GM18873 (cell line): ENCODE measurements at regions not wholly inside any gene's neighbourhood (a gene's known extent, or its start where the extent isn't known, plus 50 kb on each side); places are given as distances from the start of the nearest gene placed in this dataset.
A peak's percentile ranks its signal among the peaks of the same experiment; 100 is the strongest.

ENCODE experiments used
- ATAC-seq: cut with Tn5 transposase; IDR thresholded peaks from one replicate; pipeline ENCODE4 v1.9.1; 2021; ENCODE audit warnings: mild to moderate bottlenecking, moderate library complexity, moderate number of reproducible peaks; ENCODE audit not compliant: unreplicated experiment, low FRiP score

DNA sequence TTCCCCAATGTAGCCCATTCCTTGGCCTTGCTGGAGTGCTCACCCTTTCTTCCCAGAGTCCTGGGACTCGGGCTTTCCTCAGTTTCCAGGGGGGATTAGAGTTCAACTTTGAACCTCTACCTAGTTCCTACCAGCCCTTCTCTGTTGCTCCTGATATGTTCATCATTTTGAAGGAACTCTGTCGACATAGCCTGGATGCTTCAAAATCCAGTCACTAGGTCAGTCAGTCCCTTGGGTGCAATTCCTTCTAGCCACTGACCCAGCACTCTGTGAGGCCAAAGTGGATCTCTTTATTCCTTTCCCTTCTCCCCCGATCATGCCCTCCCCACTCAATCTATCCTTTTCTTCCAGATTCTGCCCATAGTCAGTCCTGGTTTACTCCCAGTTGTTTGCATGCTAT is 72.3 kb upstream of the TMCC3 start:
- no peak for ATAC-seq

DNA sequence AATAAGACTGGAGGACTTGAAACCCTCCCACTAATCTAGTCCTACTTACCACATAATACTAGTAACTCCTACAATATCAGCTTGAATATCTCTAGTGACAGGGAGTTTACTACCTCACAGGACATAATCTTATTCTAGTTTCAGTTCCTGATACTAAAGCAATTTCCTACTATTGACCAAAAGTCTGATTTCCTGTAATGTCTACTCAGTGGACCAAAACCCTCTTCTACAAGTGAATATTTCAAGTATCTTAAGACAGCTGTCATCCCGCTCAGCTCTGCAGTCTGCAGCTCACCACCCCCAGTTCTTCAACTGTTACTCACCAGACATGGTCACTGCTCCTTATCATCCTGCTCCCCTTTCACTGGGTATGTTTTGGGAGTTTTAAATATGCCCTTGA is 70.8 kb upstream of the TMCC3 start:
- ATAC-seq, result peak; percentile 82

DNA sequence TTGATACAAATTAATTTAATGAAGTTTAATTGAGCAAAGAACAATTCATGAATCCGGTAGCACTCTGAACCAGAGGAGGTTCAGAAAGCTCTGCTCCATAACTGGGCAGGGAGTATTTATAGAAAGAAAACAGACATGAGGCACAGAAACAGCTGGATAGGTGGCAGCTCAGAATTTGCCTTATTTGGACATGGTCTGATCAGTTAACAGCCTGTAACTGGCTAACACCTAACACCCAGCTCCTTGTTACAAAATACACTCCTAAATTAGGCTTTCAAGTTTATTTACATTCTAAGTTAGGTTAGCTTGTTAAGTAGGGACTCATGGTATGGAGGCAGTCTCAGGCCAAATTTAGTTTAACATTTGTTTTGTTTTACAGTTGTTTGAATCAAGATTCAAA is 67.8 kb upstream of the TMCC3 start:
- ATAC-seq, result no peak

DNA sequence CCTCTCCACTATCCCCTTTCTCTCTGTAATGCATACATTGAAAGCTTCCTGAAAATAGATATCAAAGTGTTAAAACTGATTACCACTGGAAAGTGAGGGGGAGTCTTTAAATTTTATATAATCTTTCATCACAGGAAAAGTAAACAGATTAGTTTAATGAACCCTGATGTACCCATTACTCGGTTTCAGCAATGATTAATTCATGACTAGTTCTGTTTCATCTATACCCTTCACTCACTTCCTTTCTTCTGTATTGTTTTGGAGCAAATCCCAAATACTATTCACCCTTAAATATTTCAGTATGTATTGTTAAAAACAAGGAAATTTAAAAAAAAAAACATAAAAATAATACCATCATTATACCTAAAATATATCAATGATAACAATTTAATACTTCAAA is 67.3 kb upstream of the TMCC3 start:
- no peak for ATAC-seq

DNA sequence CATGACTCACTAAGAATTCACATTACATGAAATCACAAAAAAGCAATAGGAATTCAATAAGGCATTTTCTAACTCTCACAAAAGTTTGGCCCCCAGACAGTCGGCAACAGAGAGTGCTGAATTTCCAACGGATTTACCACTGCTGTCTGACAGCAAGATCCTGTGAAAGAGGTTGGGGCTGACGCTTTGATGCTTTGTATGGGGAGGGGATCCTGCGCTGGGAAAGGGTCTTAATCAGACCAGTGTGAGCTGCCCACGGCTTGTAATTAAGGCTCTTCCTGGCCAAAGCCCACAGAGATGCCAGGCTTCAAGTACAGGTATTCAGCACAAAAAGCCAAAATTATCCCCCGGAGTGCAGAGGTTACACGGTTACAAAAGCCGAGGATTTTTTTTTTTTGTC is 66.8 kb upstream of the TMCC3 start:
- ATAC-seq, result no peak

DNA sequence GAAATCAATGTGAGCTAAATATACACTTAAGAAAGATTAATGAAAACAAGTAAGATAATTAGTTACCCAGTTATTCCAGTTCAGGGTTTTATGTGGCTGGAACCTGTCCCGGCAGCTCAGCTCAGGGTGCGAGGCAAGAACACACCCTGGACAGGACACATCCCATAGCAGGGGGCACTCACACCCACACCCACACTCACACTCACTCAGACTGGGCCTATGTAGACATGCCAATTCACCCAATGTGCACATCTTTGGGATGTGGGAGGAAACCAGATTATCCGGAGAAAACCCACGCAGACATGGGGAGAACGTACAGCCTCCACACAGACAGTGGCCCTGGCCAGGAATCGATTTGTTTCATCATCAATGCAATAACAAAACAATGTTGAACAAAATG is 66.0 kb upstream of the TMCC3 start:
- no peak for ATAC-seq

DNA sequence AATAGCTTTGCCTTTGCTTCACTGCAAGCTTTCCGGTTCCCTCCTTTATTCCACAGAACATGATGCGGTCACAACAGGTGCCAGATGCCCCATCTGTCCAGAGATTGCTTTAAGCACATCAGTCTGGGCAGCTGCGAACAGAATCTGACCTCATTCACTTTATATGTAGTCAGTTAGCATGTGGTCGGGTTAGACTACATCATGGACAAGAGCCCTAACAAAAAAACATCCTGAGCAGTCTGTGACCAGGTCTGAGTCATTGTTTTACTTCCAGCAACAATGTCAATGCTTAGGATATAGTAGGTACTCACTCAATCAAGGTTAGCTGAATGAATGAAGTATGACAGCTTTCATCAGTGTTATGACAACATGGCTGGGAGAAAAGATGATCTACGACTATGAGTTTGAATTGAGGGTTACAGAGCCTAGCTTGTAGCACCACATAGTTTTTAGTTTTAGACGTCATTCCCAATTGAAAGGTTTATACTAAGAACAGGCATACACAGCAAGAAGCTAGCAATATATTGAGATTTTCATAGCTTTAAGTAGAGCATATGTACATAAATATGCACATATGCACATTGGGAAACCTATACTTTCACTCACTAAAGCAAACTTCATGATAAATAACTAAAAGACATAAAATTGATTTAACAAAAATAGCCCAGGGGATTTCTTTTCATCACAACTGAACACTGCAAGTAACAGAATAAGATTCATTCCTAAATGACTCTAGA is 64.2 kb upstream of the TMCC3 start:
- ATAC-seq, result no peak

DNA sequence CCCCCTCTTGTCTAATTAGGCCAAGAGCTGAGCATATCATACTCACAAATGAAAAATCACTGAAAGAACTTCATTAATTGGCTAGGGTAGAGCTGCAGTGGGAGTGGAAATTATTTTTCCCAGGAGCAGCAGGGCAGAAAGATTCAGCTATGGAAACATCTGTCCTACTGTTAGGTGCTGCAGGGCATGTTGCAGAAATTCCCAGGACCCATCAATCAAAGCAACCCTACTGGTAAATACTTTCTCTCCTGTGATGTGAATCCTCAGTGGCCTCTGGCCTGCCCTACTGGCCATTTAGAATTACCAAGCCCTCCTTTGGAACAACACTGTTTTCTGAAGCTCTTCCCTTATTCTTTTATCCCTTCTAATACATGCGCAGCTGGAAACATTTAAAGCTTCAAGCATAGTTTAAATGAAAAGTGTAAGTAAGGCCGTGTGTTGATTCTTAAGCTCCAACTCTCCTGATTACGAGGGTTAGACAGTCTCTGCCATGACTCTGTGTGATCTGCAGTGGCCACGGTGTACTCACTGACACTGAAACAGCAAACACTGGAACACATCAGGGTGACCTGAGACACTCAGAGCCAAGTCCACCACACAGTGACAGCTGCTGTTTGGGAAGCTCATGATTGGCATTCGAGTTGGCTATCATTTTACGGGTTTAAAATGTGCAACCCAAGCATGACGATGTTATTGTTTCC is 62.6 kb upstream of the TMCC3 start:
- no peak for ATAC-seq

DNA sequence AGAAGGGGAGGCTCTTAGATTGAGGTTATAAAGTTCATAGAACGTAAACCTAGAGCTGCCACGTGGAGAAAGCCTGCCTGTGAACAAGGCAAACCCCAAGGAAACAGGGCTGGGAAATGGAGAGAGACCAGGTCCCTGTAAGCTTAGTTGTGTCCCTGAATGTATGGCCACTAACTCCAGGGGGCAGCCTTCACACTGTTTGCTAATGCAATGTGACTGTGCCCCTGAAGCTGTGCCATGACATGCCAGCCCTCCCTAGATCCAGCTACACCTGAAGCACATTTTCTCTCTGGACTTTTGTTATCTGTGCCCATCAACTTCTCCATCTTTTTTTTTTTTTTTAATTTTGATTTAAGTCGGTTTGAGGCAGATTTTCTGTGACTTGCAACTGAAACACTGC is 60.6 kb upstream of the TMCC3 start:
- no peak for ATAC-seq

DNA sequence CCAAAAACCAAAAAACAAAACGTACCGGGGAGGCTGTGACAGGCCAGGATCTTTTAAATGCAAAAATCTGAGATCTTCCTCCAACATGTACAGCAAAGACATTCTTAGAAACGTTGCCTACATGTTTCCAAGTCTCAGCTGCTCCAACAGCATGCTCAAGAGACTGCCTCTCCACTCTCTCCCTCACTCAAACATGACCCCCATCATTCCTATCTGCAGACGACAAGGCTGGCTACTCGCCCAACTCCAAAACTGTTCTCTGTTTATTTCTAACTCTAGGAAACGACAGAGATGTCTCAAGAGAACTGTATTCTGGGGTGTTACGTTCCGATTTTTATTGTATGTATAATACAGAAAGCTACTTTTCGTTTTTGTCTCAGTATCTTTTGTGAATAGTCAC is 57.5 kb upstream of the TMCC3 start:
- ATAC-seq, result no peak

DNA sequence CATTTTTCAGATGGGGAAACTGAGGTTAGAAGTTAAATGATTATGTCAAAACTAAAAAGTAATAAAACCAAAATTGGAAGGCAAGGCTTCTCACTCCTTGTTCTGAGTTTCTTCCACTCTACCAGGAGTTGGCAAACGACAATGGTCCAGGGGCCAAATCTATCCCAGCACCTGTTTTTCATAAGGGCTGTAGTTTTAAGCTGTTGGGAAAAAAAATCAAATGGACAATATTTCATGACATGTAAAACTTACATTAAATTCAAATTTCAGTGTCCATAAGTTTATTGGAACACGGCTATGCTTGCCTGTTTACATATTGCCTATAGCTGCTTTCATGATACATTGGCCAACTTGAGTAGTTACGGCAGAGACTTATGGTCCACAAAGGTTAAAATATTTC is 56.7 kb upstream of the TMCC3 start:
- no peak for ATAC-seq

DNA sequence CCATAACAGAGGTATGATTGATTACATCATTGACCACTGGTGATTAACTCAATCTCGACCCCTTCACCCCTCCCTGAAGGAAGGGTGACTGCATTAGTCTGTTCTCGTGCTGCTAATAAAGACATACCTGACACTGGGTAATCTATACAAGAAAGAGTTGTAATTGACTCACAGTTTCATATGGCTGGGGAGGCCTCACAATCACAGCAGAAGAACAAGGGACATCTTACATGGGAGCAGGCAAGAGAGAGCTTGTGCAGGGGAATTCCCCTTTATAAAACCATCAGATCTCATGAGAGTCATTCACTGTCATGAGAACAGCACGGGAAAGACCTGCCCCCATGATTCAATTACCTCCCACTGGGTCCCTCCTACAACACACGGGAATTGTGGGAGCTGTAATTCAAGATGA is 55.9 kb upstream of the TMCC3 start:
- ATAC-seq, result no peak

DNA sequence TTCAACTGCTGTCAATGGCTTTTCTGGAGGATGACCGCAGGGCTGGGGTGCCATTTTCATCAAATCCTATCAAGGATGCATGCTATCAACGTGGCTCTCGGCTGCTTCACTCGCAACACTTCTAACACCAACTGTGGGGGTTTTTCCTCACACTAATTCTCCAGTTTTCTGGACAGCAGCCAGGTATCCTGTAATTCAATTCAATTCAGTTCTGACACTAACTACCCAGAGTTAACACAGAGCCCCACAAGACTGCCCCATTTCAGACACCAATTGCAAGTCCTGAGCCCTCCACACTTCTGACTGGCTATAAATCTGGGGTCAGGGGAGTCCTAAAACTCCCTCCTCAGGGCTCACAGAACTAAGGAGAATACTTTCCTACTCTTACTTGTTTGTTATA is 55.3 kb upstream of the TMCC3 start:
- no peak for ATAC-seq

DNA sequence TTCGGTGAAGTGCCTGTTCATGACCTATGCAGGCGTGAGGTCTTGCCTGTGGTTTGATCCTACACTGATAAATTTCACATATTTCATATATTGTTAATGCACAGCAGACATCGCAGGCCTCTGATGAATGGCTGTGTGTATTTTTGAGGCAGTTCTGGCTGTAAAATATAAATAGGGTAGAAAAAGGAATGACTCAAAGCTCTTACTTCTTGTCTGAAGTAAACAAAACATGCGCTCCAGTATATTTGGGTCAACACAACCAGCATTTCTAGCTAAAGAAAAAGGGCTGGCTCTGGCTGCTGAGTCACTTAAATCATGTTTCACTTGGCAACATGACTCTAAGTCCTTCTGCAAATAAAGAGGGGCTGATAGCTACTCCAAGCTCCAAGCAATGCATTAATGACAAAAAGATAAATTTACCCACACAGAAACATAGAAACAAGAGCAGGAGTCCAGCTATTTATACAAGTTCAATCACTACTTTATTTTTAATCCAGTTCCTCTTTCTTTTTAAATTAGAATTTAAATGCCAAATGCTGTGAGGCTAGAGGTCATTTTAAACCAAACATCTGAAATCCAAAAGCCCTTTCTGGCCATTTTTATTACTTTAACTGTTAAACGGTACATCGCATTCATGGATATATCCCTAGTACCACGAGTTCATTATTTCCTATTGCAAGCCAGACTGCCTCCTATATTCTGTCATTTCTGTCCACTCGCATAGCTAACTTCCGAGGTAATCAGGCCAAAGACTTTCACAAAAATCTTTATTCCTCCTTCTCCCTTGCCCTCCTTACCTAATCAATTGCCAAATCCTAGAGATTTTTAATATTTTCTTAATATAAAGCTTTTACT is 54.3 kb upstream of the TMCC3 start:
- ATAC-seq, result no peak

DNA sequence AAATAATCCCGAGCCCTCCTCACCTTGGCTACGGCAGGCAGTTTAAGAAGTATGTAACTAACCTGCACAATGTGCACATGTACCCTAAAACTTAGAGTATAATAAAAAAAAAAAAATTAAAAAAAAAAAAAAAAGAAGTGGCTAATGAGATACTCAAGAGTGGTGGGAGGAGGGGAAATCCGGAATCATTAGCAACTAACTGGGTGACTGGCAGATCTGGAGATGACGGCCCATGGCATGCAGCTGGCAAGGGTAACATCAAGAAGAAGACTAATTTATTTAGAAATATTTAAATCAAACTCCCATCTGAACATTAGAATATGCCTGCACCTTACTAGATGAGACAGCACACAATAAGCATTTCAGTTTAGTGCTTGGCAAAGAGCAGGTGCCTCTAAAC is 52.3 kb upstream of the TMCC3 start:
- ATAC-seq, result no peak

DNA sequence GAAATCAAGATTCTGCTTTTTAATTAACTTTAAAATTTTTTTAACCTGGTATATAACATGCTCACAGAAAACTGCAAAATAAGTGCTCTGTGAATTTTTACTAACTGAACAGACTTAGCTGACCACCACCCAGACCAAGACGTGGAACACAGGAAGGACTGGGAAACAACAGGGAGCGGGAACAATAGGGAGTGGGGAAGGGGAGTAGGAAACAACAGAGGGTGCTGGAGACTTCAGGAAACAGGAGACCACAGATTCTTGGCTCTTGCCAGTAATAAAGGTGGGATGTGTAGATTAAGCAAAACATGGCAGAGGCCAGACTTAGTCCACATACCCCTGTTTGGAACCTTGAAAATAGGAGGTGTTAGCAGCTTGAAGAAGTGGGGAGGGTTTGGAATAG is 51.4 kb upstream of the TMCC3 start:
- no peak for ATAC-seq

DNA sequence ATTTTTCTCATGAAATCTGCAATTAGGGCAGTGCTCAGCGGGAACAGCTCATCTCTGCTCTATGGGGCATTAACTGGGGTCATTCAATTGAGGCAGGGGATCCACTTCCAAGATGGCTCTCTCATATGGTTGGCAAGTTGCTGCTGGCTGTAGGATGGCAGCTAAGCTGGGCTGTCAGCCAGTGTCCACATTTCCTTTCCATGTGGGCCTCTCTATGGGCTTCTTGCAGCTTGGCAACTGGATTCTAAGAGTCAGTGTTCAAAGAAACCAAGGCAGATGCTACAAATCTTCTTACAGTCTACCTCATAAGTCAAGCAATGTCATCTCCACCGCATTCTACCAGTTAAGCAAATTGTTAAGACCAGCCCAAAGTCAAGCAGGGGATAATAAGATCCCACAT is 50.3 kb upstream of the TMCC3 start:
- no peak for ATAC-seq
